GM18858 (cell line): ENCODE measurements at regions not wholly inside any gene's neighbourhood (a gene's known extent, or its start where the extent isn't known, plus 50 kb on each side); places are given as distances from the start of the nearest gene placed in this dataset.
"Not testable (repeated sequence)": the region's sequence is repeated elsewhere in the genome, so short reads cannot be mapped to it uniquely, and the experiment has no call there.

Source experiments
- ATAC-seq: cut with Tn5 transposase; IDR thresholded peaks from one replicate; pipeline ENCODE4 v1.9.1; 2021; ENCODE audit not compliant: unreplicated experiment

- ATAC-seq, result no peak
These were observed 151.5 kb upstream of the STMND1 start for GRCh38 chr6:16950302-16950701.

- ATAC-seq, result no peak
These were observed 152.1 kb upstream of the STMND1 start for GRCh38 chr6:16949716-16950115.

- ATAC-seq, result no peak
These were observed 153.5 kb upstream of the STMND1 start for GRCh38 chr6:16948396-16948795.

- no peak for ATAC-seq
These were observed 154.4 kb upstream of the STMND1 start for GRCh38 chr6:16947375-16948015.

- no peak for ATAC-seq
These were observed 157.3 kb upstream of the STMND1 start for GRCh38 chr6:16944596-16944995.

- no peak for ATAC-seq
These were observed 162.0 kb upstream of the STMND1 start for GRCh38 chr6:16939839-16940238.

- ATAC-seq, result no peak
These were observed 162.5 kb upstream of the STMND1 start for GRCh38 chr6:16939351-16939750.

GRCh38 chr6:16936893-16937292 is 165.0 kb upstream of the STMND1 start:
- no peak for ATAC-seq

- ATAC-seq, result no peak
These were observed 167.9 kb upstream of the STMND1 start for GRCh38 chr6:16933961-16934360.

- no peak for ATAC-seq
These were observed 168.3 kb upstream of the STMND1 start for GRCh38 chr6:16933532-16933931.

GRCh38 chr6:16932920-16933319 is 168.9 kb upstream of the STMND1 start:
- no peak for ATAC-seq

GRCh38 chr6:16931079-16931478 is 169.8 kb upstream of the ATXN1 start:
- not testable (repeated sequence) for ATAC-seq

- no peak for ATAC-seq
These were observed 169.2 kb upstream of the ATXN1 start for GRCh38 chr6:16930432-16930831.

GRCh38 chr6:16929809-16930208 is 168.5 kb upstream of the ATXN1 start:
- ATAC-seq, result no peak

GRCh38 chr6:16928387-16928786 is 167.1 kb upstream of the ATXN1 start:
- ATAC-seq, result no peak

GRCh38 chr6:16927205-16927604 is 165.9 kb upstream of the ATXN1 start:
- ATAC-seq, result no peak

- no peak for ATAC-seq
These were observed 164.2 kb upstream of the ATXN1 start for GRCh38 chr6:16925461-16925860.

- no peak for ATAC-seq
These were observed 161.0 kb upstream of the ATXN1 start for GRCh38 chr6:16922282-16922681.

- ATAC-seq, result no peak
These were observed 160.3 kb upstream of the ATXN1 start for GRCh38 chr6:16921399-16922110.

- ATAC-seq, result no peak
These were observed 157.3 kb upstream of the ATXN1 start for GRCh38 chr6:16918586-16918985.

- ATAC-seq, result no peak
These were observed 152.9 kb upstream of the ATXN1 start for GRCh38 chr6:16914184-16914583.

- ATAC-seq, result no peak
These were observed 151.5 kb upstream of the ATXN1 start for GRCh38 chr6:16912756-16913155.

- no peak for ATAC-seq
These were observed 149.8 kb upstream of the ATXN1 start for GRCh38 chr6:16911088-16911487.
